ENCODE measurements at regions not wholly inside any gene's neighbourhood (a gene's known extent, or its start where the extent isn't known, plus 50 kb on each side); places are given as distances from the start of the nearest gene placed in this dataset.

DNA sequence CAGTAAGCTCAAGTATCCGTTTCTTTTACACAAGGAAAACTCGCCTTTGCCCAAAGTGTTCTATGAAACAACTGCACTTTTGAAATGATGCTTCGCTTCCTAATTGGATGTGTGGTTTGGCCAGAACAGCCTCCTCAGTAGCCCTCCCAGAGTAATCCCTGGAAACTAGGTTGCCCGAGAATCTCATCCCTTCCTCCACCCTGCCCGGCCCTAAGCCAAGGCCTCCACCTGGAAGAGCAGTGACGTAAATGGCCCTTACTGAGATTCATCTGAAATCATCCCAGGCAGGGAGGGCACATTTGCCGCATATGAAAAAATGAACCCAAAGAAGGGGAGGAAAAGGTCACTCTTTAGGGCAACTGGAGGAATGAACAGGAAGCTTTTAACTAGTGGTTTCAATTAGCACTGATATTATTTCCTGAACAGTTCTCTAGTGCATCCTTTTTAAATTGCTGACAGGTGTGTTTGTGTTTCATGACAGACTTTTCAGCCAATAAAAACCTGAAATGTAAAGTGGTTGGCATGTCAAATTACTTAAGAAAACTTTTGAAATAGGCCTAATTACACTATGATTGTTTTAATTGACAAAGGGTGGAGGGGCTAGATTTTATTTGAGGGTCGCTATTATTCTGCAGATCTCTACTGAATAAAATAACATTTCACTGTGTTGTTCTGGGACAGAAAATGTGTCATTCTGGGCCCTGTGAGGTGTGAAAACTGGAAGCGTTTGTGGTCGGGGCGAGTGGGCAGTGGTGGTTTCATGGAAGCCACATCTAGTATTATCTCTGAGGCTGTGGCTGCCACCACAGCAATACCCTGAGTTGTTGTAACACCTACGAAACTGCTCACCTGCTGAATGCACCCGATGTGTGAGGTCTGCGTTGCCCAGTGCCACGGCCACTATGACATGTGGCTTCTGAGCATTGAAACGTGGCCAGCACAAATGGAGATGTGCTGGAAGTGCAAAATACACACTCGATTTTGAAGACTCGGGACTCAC, 112.1 kb downstream of the ZIC5 start:
- no peak for DNase-seq

DNA sequence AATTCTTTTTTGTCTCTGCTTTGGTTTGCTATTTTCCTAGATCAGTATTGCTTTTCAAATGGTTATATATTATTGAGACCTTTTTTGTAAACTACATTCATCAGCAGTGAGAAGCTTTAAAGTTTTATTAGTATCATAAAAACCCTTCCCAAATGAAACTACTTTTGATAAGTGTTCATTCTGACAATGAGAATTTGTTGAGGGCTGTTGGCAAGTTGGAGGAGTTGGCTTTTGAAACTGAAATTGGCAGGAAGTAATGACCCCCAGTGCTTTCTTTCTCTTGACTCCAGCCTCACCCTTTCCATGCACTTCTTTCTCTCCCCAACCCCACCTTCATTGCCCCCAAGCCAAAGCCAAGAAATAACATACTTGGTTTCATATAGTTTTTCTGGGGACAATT, 113.8 kb downstream of the ZIC5 start:
- DNase-seq: no peak

DNA sequence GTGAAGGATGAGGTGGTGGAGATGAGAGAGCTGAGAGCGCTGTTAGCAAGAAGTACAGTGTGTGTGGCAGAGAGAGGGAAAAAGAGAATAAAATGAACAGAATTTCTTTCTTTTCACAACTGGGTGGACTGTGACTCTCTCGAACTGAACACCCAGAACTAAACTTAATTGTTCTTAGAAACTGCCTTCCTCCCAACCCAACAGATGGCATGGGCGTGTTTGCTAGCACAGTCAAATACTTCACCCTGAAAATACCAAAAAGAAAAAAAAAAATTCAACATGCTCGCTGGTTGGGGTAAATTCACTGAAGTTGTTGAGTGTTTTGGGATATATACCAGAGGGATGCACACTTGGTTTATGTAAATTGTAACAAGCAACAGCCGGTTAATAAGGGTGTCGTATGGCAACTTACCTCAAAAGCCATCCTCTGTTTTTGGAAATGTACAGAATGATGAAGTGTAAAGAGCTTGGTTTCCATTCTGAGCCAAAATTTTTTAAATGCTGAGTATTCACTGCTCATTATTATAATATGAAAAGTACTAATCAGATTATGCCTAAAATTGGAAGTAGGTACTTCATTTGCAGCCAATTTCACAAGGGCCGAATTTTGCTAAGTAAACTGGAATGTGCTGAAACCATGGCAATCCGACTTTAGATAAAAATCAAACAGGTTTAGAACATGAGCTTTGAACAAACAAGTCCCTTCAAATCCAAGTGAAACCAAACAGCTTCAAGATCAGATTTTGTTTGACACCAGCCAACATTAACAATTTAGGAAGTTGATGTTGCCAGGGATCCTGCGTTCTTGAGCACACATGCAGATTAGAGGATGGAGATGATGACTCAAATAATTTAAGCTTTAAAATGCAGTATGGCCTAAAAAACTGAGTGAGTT, 115.8 kb downstream of the ZIC5 start:
- no peak for DNase-seq

DNA sequence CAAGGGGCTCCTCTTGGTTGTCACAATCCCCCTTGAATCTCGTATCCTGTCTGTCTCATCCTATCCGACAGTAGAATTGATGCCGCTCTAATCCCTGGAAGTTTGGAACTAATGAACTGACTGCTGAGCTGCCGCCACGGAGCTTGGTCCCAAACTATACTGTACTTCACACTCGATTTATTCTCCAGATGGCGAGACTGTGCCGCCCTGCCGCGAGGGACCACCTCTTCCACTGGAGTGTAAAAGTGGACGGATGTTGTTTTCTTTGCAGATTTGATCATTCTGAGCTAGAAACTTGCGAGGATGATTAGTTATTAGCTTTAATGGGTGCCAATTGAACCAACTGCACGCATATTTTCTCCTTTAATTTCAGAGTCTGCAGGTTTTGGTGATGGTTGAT, 117.2 kb downstream of the ZIC5 start:
- no peak for DNase-seq

DNA sequence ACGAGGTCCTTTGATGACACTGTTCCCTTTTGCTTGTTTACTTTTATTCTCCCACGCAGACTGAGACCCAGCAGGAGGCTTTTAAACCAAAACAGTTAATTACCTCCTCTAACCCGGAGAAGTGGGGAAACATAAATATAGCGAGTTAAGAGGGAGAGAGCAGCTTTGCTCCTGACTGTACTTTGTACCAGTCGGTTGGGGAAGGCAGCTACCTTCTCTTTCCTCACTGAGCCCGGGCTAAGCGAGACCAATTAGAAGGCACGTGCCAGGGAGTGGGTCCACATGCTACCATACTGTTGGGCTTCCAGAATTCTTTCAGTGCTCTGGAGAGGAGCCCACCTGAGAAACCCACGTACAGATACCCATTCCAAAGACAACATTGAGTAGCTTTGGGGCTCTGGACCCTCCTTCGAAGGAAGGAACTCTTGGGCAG, 124.2 kb downstream of the ZIC5 start:
- DNase-seq: no peak

DNA sequence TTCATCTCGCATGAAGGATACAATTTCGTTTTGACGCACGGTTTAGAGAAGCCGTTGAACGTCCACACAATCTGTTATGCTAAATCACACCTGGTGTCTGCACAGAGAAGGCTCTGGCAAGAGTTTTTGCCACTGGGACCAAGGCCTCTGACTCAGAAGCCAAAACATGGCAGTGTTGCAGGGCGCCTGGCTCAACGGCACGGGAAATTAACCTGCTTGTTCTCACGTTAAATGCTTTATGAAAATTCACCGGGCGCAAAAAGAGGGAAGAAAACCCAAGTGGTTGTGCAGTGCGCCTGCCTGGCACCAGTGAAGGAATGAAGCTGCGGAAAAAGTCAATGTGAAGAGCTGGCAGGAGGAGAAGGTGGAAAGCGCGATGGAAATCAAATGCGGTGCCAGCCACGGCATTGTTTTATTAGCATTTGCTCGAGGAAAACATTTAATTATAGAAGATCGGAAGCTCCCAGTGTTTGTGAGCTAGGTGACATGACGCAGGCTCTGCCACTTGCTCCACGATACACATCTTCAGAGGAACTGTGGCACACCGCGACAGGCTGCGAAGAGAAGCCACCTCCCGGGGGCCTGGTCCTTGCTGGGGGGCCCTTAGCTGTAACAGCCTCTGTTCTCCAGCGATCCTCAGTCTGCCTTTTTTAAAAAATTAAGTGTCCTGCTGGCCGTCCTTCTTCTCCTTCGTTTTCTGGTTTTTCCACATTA, 126.2 kb downstream of the ZIC5 start:
- DNase-seq: no peak

DNA sequence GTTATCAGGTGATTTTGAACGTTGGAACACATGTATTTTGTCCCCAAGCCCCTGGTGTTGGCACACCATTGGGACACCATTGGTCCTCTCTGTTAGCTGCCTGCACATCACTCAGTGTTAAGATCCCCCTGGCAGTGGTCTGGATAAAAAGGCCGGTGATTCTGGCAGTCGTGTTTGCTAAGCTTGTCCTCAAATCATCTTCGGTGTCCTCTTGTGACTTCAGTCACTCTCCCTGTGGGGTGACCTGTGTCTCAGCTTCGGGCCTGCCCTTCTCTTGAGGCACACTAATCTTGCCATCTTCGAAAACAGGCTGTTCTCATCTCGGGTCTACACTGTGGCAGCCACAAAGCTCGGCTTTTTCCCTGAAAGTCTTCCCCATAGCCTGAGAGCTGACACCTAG, 127.1 kb downstream of the ZIC5 start:
- DNase-seq: no peak

DNA sequence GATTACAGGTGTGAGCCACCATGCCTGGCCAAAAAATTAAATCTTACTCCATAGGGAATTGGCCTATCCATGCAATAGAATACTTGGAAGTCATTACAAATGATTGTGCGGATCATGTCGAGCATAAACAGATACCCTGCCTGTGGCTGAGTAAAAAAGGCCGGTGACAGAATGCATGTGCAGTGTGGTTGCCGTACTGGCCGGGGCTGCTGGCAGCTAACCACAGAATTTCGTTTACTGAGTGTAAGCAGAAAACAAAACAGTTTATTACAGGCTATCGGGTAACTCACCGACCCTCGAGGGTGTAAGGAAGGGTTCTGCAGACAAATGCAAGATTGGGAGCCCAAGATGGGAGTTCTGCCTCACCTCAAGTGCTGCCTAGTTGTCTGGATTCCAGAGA, 127.7 kb downstream of the ZIC5 start:
- no peak for DNase-seq

DNA sequence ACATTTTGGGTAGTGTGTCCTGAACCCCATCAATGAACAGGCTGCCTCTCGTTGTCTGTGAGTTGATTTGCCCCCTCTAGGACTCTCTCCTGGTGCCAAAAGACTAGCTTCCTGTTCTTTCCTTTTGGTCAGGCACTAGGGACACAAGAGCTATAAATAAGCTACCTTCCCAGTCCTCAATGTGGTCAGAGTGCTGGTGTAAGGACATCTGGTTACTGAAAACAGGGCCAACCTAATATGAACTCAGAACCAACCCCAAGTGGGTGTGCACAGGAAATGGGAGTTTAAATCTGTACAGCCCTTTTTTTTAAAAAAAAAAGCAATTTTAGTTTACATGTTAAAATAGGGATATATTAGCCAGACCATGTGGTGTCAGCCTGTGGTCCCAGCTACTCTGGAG, 129.2 kb downstream of the ZIC5 start:
- DNase-seq: no peak

DNA sequence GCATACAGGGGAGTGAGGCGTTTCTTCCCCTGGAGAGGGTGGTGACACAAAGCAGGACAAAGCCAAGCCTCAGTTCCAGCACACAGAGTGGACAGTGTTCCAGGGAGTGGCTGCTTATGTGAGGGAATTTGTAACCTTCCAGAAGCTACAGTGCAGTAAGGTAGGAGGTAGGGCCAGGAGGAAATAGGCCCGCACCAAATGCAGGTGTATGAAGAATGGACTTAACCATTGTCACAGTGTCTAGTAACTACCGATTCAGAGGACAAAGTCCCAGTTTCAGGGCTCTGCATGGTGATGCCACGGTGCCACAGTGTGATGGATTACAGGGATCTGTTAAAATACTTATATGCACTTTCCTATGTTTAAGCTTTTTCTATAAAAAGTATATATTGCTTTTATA, 135.3 kb downstream of the ZIC5 start:
- DNase-seq: no peak

DNA sequence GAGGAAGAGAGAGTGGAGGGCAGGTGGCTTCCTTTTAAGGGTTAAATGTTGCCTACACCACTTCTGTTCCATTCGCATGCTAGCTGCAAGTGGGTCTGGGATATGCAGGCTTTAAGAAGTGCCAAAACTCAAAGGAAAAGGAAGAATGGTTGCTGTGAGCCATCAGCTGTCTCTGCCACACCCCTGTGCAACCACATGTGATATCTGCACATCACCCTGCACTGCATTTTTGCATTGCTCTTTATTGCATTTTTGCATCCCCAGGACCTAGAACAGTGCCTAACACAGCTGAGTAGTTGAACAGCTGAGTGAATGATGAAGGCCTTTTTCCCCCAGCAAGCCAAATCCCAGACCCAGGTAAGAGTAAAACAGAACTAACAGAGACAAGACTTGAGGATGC, 136.1 kb downstream of the ZIC5 start:
- no peak for DNase-seq

DNA sequence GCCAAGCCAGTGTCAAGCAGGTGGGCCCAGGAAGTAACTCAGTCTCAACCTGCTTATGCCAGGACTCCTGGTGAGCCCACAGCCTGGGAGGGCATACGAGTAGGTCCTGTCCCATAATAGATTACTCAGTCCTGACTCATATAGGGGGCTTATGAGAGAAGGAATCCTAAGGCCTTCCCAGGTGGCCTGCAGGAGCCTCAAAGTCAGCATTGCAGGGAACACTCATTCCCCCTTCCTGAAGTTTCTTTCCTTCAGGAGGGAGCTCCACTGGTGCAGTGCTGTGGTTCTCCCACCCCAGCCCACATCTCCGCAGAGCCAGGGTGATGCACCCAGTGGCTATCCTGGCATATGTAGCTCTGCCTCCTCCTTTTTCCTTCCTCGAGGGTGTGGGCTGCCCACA, 137.3 kb downstream of the ZIC5 start:
- no peak for DNase-seq

DNA sequence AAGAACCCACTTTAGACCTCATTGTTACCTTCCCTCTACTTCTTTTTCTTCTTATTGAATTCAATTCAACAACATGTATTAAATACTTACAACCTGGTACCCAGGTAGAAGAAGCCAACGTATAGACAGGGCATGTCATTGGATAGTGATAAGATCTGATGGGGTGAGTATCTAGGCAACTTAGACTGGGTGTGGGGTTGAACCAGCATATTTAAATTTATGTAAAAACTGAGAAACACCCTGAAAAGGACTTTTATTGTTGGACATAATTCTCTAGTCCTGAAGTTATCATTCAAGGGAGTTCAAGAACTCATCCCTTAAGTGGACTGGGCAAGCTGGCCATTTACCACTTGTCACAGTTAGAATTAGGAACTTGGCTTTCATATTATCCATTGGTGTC, 139.2 kb downstream of the ZIC5 start:
- no peak for DNase-seq

DNA sequence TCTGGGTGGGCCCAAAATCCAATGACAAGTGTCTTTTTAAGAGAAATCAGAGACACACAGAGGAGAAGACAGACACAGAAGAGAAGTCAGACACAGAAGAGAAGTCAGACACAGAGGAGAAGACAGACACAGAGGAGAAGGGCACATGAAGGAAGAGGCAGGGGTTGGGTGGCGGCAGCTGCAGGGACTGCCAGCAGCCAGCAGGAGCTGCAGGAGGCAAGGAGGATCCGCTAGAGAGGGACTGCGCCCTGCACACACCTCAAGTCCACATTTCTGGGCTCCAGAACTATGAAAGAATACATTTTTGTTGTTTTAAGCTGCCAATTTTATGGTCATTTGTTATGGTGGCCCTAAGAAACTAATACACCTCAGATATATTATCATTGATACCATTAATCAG, 140.6 kb downstream of the ZIC5 start:
- DNase-seq: no peak

DNA sequence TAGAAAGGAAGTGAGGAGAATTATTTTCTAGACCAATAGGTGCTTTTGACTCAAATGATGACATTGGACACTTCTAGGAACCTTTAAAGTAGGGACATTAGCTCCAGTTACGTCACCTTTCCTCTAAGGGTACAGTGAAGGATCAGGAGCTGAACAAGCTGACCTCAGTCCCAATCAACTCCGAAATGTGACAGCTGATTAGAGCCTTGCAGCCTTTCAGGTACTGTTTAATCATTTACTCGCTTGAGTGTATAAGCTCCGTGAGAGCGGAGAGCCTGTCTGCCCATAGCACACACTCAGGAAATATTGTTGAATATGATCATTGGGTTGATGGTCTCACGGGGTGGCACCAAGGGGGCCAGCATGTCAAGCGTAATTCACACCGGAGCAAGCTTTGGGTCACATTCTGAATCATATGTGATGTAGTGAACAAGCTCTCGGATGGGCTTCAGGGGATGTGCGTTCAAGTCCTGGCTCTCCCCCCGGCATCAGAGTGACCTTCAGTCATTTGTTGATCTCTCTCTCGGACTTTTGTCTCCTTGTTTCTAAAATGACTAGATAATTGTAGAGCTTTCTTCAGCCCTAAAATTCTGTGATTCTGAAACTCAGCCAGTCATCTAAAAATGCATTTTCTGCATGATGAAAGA, 141.9 kb downstream of the ZIC5 start:
- DNase-seq: no peak

DNA sequence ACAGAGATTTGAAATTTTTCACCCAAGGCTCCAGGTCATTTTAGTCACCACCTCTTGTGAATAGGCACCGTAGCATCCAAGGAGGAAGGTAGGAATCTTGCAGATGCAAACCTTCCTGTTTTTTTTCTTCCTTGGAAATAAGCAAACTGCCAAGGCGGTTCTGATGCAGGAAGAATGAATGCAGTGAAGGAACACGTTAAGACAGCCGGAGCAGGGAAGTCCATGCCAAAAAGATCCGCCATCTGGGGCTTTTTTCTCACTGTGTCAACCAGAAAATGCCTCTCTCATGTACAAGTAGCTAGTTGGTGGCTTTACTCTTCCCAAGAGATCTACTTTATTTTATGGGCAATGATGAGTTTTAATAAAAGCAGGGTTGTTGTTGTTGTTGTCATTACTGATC, 142.4 kb downstream of the ZIC5 start:
- DNase-seq: no peak

DNA sequence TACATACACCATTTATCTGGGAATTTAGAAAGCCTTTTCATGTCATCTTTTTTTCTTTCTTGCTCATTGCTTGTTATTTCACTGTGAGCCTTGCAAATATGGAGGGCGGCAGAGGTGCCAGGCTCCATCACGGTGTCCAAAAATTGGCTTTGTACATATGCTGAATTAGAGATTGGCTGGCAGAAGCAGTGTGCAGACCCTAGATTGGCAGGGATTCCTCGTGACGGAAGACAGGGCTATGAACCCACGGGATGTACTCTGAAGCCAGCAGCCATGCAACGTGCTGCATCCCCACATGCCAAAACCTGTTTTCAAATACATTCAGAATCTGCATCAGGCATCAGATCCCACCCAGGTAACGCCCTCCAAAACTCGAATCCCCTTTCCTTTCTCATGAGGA, 142.8 kb downstream of the ZIC5 start:
- no peak for DNase-seq

DNA sequence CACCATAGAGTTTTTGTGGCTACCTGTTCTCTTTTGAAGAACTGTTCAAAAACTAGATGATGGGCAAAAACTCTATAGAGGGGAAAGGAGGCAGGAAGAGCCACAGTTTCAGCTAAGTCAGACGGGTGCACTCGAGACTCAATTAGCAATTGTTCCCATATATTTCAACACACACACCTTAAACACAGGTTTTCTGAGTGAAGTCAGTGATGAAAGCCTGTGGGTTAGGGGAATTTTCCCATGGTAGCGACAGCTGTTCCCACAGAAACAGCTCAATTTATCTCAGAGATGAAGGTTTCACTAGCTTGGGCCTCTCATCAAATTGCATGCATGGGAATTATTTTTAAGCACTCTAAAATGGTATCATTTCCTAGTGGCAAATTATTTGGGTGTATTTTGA, 143.4 kb downstream of the ZIC5 start:
- no peak for DNase-seq

DNA sequence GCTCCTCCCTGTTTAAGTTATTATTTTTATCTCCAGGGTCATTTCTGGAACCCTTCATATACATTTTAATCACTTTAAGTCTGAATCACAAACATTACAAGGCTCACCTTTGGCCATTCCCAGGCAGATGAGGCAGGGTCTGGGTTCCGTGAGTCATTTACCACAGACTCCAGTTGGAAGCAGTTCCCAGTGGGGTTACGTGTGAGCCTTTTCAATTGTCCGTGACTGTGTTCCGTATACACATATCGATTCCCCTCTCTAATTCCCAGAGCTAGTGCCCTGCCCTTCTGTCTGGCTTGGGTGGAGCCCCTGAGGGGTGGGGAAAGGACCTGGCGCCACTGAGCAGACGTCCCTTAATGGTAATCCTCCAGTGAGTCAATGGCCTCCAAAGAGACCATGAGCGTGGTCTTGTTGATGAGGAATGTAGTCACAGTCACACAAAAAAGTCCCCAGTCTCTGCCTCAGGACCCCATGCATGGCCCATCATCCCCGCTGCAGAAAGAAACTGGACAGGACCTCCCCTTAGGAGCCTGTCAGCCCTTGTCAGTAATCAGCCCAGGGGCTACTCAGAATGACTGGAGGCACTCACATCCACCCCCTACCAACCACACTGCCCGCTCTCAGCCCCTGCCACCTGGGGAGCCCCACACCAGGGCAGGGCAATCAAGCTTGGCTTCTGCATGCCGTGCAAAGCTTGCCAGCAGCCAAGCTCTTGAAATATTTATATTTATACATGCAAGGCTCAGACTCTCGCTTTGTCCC, 144.4 kb downstream of the ZIC5 start:
- no peak for DNase-seq

DNA sequence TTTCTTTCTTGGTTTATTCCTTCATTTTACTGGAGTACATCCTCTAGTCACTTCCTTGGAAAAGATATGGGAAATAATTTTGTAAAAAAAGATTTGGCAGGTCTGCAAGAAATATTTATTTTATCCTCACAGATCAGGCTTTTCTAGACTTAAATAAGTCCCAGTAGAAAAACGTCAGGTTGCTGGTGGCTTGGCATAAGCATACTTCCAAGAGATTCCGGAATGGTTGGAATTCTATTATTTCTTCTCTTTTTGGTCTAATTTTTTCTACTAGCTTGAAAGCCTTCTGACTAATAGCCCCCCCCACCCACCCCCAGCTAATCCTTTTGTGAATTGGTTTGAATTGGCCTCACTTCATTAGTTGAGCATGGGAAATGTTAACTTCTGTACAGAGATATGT, 147.6 kb downstream of the ZIC5 start:
- no peak for DNase-seq

DNA sequence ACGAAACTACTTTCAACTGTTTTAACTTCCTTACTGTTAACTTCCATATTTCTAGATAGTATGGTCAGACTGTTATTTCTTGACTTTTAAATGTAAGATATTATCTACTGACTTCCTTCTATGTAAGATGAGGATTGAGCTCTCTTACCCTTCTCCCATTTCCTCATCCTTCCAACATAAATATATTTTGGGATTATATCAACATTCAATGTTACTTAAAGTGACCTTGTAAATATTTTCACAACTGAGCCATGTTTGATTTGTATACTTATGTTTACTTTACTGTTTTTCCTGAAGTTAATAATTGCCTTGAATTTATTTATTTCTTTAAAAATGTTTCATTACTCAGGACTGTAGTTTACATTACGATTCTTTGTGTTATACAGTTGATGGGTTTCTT, 148.7 kb downstream of the ZIC5 start:
- no peak for DNase-seq

DNA sequence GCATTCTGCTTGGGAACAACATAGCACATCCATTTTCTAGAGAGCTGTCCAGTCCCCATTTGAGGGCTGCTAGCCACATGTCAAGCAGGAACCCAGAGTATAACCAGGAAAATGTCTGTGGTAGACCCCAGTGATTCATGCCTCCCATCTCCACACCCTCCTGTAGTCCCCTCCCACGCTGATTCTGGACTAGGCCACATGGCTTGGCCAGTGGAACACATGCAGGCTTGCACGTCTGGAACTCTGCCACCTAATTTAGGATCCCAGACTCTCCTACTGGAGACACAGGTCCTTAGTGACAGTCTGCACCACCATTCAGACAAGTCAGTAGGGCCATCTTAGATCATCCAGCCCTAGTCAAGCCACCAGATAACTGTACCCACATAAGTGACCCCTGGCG, 149.8 kb downstream of the ZIC5 start:
- no peak for DNase-seq
